ENCODE measurements at regions not wholly inside any gene's neighbourhood (a gene's known extent, or its start where the extent isn't known, plus 50 kb on each side); places are given as distances from the start of the nearest gene placed in this dataset.

- no peaks in the 10 kb centered on the region for H3K36me3 ChIP-seq (ENCODE audit: control insufficient read depth, insufficient read depth, low read length)
- H3K4me3 ChIP-seq (ENCODE audit: low read depth, low read length) = no peak overlapping the region
- H3K27ac Mint-ChIP-seq (ENCODE audit: unreplicated experiment) = no peak overlapping the region
- intact Hi-C loops (cut with micrococcal nuclease; ENCODE audit: unreplicated experiment) = no loop called here
- H3K27me3 Mint-ChIP-seq (ENCODE audit: insufficient read depth, unreplicated experiment) = peaks cover 9% of the 10 kb centered on the region
- H3K4me1 ChIP-seq = no peaks in the 10 kb centered on the region
- ChIA-PET POLR2A (no interaction called here), CTCF (no interaction called here)
- no TSS peak for BruUV-seq (replicated peaks)
- H3K36me3 Mint-ChIP-seq (ENCODE audit: insufficient read depth, unreplicated experiment) = no peaks in the 10 kb centered on the region
- peaks cover 8% of the 10 kb centered on the region for H3K9me3 Mint-ChIP-seq (ENCODE audit: unreplicated experiment)
- TF ChIP-seq CTCF (IDR thresholded peaks at IDR 0.05; ENCODE audit: insufficient read depth in 1 of 2, low read depth in 1 of 2, low read length in 1 of 2, severe bottlenecking in 1 of 2, unreplicated experiment in 1 of 2) = no peak
- DNase-seq = no peak
- no peaks in the 10 kb centered on the region for H3K9me3 ChIP-seq
- H3K27me3 ChIP-seq (replicated peaks; ENCODE audit: control insufficient read depth, insufficient read depth, low read length) = no peaks in the 10 kb centered on the region
- no peak overlapping the region for H3K4me3 Mint-ChIP-seq (ENCODE audit: unreplicated experiment)
- no peaks in the 10 kb centered on the region for H3K4me1 Mint-ChIP-seq (ENCODE audit: low read depth, unreplicated experiment)
Observed at GRCh38 chr4:82231806-82232205, 142.0 kb downstream of the HNRNPD start.

GRCh38 chr4:82230306-82230705, 143.5 kb downstream of the HNRNPD start:
- Histone ChIP-seq H3K27me3 (replicated peaks; ENCODE audit: control insufficient read depth, insufficient read depth, low read length) (no peaks in the 10 kb centered on the region), H3K4me1 (no peaks in the 10 kb centered on the region), H3K4me3 (ENCODE audit: low read depth, low read length) (no peak overlapping the region), H3K36me3 (ENCODE audit: control insufficient read depth, insufficient read depth, low read length) (no peaks in the 10 kb centered on the region), H3K9me3 (no peaks in the 10 kb centered on the region)
- BruUV-seq (replicated peaks) = no TSS peak
- no peaks in the 10 kb centered on the region for H3K36me3 Mint-ChIP-seq (ENCODE audit: insufficient read depth, unreplicated experiment)
- ChIA-PET POLR2A (no interaction called here), CTCF (no interaction called here)
- H3K4me3 Mint-ChIP-seq (ENCODE audit: unreplicated experiment) = no peak overlapping the region
- TF ChIP-seq CTCF (IDR thresholded peaks at IDR 0.05; ENCODE audit: insufficient read depth in 1 of 2, low read depth in 1 of 2, low read length in 1 of 2, severe bottlenecking in 1 of 2, unreplicated experiment in 1 of 2) = no peak
- no peaks in the 10 kb centered on the region for H3K4me1 Mint-ChIP-seq (ENCODE audit: low read depth, unreplicated experiment)
- H3K27ac Mint-ChIP-seq (ENCODE audit: unreplicated experiment) = no peak overlapping the region
- DNase-seq = no peak
- H3K9me3 Mint-ChIP-seq (ENCODE audit: unreplicated experiment) = no peaks in the 10 kb centered on the region
- intact Hi-C loops (cut with micrococcal nuclease; ENCODE audit: unreplicated experiment) = no loop called here
- peaks cover 7% of the 10 kb centered on the region for H3K27me3 Mint-ChIP-seq (ENCODE audit: insufficient read depth, unreplicated experiment)

- Mint-ChIP-seq H3K4me1 (ENCODE audit: low read depth, unreplicated experiment) (no peaks in the 10 kb centered on the region), H3K9me3 (ENCODE audit: unreplicated experiment) (no peaks in the 10 kb centered on the region), H3K27ac (ENCODE audit: unreplicated experiment) (no peak overlapping the region), H3K27me3 (ENCODE audit: insufficient read depth, unreplicated experiment) (peaks cover 4% of the 10 kb centered on the region), H3K4me3 (ENCODE audit: unreplicated experiment) (no peak overlapping the region), H3K36me3 (ENCODE audit: insufficient read depth, unreplicated experiment) (no peaks in the 10 kb centered on the region)
- POLR2A ChIA-PET = no interaction called here
- H3K9me3 ChIP-seq = no peaks in the 10 kb centered on the region
- BruUV-seq (replicated peaks) = no TSS peak
- CTCF ChIA-PET = no interaction called here
- TF ChIP-seq CTCF (IDR thresholded peaks at IDR 0.05; ENCODE audit: insufficient read depth in 1 of 2, low read depth in 1 of 2, low read length in 1 of 2, severe bottlenecking in 1 of 2, unreplicated experiment in 1 of 2) = no peak
- no peak for DNase-seq
- no peaks in the 10 kb centered on the region for H3K4me1 ChIP-seq
- no peaks in the 10 kb centered on the region for H3K27me3 ChIP-seq (replicated peaks; ENCODE audit: control insufficient read depth, insufficient read depth, low read length)
- intact Hi-C loops (cut with micrococcal nuclease; ENCODE audit: unreplicated experiment) = no loop called here
- no peak overlapping the region for H3K4me3 ChIP-seq (ENCODE audit: low read depth, low read length)
- H3K36me3 ChIP-seq (ENCODE audit: control insufficient read depth, insufficient read depth, low read length) = no peaks in the 10 kb centered on the region
Observed at GRCh38 chr4:82225030-82225429, 148.8 kb downstream of the HNRNPD start.

Measured in Caco-2 (cell line).